Muscle of back (tissue), 3 donors: ENCODE measurements at regions not wholly inside any gene's neighbourhood (a gene's known extent, or its start where the extent isn't known, plus 50 kb on each side); places are given as distances from the start of the nearest gene placed in this dataset.
A peak's percentile ranks its signal among the peaks of the same experiment; 100 is the strongest.
"Not testable (repeated sequence)": the region's sequence is repeated elsewhere in the genome, so short reads cannot be mapped to it uniquely, and the experiment has no call there.

Experiments used
- DNase-seq, 3 donors: peaks; one replicate each; pipeline versions ENCODE4 v3.0.0 to v3.0.0-alpha.2; 2013

DNA sequence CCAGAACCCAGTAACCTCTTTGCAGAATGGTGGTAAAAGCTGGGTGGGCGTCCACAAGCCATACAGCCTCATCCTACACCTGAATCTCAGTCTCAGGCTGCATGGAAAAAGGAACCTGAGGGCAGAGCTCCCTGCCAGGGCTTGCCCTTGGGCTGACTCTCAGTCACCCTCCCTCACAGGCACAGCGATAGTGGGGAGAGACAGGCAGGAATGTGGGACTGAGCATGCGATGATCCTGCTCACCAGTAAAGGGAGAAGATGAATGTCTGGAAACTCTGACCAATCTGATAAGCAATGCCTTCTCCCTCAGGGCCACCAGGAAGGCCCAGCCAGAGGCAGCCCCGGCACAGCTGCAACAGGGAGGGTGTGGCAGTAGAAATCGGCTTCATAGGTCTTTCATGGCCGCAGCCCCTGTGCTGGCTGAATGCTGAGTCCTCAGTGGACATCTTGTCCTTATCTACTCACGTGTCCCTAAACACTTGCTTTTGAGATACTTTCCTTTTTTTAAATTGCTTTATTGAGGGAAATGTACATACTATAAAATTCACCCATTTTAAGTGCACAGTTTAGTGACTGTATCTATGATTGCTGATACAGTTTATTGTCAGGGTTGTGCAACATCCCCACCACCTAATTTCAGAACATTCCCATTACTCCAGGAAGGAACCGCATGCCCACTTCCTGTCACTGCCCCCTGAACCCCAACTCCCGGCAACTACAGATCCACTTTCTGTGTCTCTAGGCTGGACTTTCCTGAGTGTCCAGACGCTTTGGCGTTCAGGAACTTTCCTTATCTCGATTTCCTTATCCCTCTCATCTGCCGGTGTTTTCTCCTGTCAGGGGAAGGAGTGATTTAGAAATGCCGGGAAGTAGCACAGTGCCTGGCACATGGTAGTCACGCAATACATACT is 258.1 kb downstream of the PCNX1 start:
- DNase-seq, result peak in 2 of 3 donors; percentile 10 to 37

DNA sequence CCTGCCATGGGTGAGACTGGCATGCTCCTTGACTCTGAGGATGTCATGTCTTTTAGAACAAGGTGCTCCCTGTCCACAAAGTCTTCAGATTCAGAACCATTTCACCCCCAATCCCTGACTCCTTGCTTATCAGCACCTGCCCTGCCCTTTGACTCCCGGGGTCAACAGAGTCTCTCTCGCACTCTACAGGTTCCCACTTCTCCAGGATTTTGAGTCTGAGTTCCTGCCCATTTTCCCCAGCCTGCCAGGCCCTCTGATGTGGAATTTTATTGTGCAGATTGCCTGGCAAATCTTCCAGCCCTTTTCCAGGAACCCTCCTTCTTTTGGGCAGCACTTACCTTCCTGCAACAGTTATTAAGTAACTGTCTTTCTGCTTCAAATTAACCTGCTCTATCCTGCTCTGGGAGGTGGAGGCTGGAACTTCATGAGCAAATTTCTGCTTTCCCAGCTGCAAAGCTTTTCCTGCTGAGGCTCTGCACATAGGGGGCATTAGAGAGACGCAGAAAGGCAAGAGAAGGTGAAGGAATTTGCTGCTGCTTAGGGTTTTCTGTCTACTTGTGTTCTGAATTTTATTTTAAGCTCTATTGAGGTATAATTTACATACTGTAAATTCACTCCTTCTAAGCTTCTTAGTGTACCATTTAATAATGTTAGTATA is 259.1 kb downstream of the PCNX1 start:
- peak in 2 of 3 donors; percentile 40 to 69 for DNase-seq

DNA sequence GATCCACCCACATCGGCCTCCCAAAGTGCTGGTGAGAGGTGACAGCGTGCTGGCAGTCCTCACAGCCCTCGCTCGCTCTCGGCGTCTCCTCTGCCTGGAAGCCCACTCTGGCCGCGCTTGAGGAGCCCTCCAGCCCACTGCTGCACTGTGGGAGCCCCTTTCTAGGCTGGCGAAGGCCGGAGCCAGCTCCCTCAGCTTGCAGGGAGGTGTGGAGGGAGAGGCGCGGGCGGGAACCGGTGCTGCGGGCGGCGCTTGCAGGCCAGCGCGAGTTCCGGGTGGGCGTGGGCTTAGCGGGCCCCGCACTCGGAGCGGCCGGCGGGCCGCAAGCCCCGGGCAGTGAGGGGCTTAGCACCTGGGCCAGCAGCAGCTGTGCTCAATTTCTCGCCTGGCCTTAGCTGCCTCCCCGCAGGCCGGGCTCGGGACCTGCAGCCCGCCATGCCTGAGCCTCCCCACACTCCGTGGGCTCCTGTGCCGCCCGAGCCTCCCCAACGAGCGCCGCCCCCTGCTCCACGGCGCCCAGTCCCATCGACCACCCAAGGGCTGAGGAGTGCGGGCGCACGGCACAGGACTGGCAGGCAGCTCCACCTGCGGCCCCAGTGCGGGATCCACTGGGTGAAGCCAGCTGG is 260.2 kb downstream of the PCNX1 start:
- not testable (repeated sequence) for DNase-seq

- DNase-seq, result not testable (repeated sequence)
Measured at GRCh38 chr14:71168161-71168560, 260.9 kb downstream of the PCNX1 start.

DNA sequence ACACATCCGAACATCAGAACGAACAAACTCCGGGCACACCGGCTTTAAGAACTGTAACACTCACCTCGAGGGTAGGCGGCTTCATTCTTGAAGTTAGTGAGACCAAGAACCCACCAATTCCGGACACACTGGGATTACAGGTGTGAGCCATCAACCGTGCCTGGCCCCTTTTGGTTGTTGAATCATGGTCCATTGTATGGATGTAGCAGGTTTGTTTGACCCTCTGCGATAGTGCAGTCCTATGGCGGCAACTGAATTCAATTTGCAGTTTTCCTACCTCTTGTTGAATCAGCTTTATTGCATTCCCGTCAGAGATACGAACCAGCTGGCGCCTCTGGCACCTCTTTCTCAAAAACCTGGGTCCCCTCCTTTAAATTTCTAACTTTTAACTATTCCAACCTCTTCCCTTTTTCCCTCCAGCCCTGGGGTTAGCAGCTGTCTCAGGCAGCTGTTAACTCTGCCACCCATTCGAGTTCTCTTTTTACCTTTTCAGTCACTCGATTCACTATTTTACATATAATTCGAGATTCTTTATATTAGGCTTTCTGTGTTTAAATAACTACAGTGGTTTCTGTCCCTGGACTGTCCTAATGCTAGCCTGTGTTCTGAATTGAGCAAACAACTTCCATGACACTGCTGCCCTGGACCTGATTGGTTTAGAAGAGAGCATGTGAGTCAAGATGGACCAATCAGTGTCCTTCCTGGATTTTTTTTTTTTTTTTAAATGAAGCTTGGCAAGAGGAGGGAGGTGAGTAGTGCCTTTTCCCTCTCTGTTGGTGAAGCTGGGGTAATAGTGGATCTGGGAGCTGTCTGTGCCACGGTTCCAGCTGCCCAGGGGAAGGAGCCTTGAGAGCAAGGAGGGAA is 261.5 kb downstream of the PCNX1 start:
- DNase-seq, result no peak

- no peak for DNase-seq
Measured at GRCh38 chr14:71169861-71170260, 262.6 kb downstream of the PCNX1 start.

DNA sequence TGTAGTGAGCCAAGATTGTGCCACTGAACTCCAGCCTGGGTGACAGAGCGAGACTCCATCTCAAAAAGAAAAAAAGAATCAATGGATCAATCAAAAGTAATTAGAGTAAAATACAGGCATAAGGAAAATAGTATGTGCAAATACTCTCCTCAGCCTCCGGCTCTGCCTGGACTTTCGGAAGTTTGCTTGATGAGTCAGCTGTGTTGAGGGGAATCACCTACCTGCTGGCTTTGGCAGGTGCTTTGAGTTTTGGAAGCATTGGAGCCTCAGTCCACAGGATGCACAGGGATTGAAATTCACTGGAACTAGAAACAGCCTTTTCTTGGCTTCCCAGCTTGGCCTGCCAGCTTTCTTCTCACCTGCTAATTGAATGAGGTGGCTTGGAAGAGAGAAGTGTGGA is 268.2 kb downstream of the PCNX1 start:
- no peak for DNase-seq

GRCh38 chr14:71179066-71179465 is 271.8 kb downstream of the PCNX1 start:
- no peak for DNase-seq

GRCh38 chr14:71180397-71180796 is 273.1 kb downstream of the PCNX1 start:
- no peak for DNase-seq

DNA sequence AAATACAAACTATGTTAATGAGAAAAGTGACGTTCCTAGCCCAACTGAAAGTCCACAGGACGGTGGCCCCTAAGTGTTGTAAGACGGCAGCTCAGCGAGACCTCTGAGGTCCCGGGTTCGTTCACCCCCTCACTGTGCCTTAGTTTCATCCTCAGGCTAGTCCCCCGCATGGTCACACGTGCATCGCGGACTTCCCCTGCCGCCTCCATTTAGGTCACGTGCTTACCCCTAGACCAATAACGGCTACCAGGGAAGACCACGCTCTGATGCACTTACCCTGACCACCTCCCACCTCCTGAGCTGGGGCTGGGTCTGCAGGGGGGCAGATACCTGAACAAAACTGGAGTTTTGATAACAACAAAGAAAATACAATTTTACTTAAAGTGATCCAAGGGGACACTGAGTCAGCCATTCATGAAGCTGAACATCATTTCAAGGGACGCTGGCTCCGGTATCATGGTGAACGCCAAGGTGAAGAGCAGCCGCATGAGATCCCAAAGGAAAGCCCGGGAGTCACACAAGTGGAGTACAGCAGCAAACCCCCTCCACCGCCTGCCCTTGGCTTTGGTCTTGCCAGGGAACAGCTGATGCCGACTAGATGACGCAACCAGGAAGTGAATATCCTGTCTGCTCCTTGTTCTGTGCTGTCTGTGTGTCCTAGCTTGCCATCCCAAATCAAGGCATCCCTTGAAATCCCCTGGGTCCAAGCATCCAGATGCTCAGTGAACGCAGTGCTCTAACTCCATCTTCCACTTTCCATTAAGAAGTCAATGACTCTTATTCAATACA is 274.1 kb downstream of the PCNX1 start:
- no peak for DNase-seq

GRCh38 chr14:71183876-71184689 is 276.8 kb downstream of the PCNX1 start:
- DNase-seq, result no peak

GRCh38 chr14:71185637-71186036 is 278.4 kb downstream of the PCNX1 start:
- no peak for DNase-seq

DNA sequence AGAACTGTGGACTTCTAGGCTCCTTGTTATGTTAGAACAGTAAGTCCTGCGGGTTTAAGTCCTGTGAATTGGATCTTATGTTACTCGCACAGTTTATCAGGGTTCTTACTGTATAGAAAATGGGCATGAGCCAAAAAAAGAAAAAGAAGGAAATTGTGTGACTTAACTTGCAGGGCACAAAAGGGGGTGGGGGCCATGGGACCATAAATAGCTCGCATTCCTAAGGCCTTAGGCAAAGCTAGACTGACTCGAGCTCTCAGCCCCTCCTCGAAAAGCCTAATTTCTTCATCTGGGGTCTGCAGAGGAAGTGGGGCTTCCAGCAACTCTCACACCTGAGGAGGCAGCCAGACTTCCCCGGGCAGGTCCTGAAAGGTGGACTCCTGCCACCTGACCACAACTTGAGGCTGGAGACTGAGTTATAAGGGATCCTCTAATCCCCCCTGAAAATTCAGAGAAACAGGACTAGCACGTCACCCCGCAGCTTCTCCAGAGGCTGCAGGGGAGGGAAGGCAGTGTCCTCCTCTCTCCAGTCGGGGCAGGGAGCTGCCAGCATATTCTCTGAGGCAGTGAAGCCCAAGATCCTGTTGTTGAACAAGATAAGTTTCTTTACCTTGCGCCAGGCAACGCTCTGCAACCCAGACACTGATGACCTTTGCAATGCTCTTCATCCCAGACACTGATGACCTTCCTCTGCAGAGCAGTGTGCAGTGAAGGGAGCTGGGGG is 280.5 kb downstream of the PCNX1 start:
- DNase-seq, result no peak

GRCh38 chr14:71190770-71191374 is 283.6 kb downstream of the PCNX1 start:
- no peak for DNase-seq

DNA sequence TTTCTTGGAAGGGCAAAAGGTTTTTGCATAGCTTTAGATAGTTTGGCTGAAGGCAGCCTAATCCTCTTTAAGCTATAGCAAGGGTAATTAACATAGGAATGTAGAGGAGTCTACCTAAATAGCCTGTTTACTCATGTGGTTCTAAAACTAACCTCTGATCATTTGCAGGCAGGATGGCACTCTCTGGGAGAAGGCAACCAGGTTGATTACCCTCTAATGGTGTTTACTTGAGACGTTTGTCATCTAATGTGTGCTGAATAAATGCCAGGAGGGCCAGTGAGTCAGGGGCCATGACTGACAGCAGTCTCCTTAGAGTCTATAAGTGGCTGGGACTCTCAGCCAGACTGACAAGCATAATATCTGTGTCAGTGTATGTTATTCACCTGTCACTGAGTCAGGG is 286.4 kb downstream of the PCNX1 start:
- no peak for DNase-seq

GRCh38 chr14:71194251-71194650 is 287.0 kb downstream of the PCNX1 start:
- DNase-seq, result no peak

- DNase-seq, result no peak
Measured at GRCh38 chr14:71196921-71197320, 289.7 kb downstream of the PCNX1 start.

DNA sequence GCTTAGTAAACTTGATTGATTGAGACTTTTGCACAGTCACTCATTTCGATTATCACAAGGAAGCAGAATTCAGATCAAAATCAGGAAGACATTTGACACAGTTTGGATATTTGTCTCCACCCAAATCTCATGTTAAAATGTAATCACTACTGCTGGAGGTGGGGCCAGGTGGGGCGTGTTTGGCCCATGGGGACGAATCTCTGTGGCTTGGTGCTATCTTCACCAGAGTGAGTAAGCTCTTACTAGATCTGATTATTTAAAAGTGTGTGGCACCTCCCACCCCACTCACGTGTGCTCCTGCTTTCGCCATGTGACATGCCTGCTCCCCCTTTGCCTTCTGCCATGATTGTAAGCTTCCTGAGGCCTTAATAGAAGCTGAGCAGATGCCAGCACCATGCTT is 291.4 kb downstream of the PCNX1 start:
- no peak for DNase-seq

- DNase-seq, result peak in 2 of 3 donors; percentile 6 to 18
Measured at GRCh38 chr14:71201840-71202239, 294.6 kb downstream of the PCNX1 start.
